ENCODE measurements at regions not wholly inside any gene's neighbourhood (a gene's known extent, or its start where the extent isn't known, plus 50 kb on each side); places are given as distances from the start of the nearest gene placed in this dataset.

DNA sequence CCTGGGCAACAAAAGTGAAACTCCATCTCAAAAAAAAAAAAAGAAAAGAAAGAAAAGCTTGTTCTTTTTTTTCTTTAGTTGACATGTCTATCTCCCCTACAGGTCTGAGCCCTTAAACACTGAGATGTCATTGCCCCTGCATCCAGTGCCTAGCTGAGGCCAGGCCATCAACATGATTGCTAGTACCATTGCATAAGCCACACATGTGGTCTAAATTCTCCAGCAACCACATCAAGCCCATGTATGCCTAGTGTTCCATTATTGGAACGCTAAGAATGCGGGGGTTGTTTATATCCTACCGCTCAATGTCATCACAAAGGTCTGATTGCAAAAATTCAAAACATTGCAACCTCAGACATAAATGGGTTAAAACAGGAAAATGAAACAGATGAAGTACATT lies 62.7 kb downstream of the NPTX2 start:
- FAIRE-seq: no peak
- Histone ChIP-seq H3K27me3 (ENCODE audit: control insufficient read depth, insufficient read depth, low read length) (no peaks in the 10 kb centered on the region), H3K4me3 (ENCODE audit: low read depth, low read length) (no peak overlapping the region), H3K36me3 (ENCODE audit: control insufficient read depth, insufficient read depth, low read length) (no peaks in the 10 kb centered on the region)
- TF ChIP-seq, protein P1, sequence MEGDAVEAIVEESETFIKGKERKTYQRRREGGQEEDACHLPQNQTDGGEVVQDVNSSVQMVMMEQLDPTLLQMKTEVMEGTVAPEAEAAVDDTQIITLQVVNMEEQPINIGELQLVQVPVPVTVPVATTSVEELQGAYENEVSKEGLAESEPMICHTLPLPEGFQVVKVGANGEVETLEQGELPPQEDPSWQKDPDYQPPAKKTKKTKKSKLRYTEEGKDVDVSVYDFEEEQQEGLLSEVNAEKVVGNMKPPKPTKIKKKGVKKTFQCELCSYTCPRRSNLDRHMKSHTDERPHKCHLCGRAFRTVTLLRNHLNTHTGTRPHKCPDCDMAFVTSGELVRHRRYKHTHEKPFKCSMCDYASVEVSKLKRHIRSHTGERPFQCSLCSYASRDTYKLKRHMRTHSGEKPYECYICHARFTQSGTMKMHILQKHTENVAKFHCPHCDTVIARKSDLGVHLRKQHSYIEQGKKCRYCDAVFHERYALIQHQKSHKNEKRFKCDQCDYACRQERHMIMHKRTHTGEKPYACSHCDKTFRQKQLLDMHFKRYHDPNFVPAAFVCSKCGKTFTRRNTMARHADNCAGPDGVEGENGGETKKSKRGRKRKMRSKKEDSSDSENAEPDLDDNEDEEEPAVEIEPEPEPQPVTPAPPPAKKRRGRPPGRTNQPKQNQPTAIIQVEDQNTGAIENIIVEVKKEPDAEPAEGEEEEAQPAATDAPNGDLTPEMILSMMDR (IDR thresholded peaks at IDR 0.05; ENCODE audit: insufficient read depth, low read length, severe bottlenecking): no peak
- no peak for DNase-seq (ENCODE audit: low read depth)

GRCh38 chr7:98681511-98681910 lies 64.4 kb downstream of the NPTX2 start:
- Histone ChIP-seq H3K27me3 (ENCODE audit: control insufficient read depth, insufficient read depth, low read length) (no peaks in the 10 kb centered on the region), H3K36me3 (ENCODE audit: control insufficient read depth, insufficient read depth, low read length) (no peaks in the 10 kb centered on the region), H3K4me3 (ENCODE audit: low read depth, low read length) (no peak overlapping the region)
- TF ChIP-seq, protein P1 (IDR thresholded peaks at IDR 0.05; ENCODE audit: insufficient read depth, low read length, severe bottlenecking): no peak
- FAIRE-seq (no peak), DNase-seq (ENCODE audit: low read depth) (no peak)

GRCh38 chr7:98681951-98682350 lies 64.9 kb downstream of the NPTX2 start:
- H3K4me3 ChIP-seq (ENCODE audit: low read depth, low read length): no peak overlapping the region
- H3K27me3 ChIP-seq (ENCODE audit: control insufficient read depth, insufficient read depth, low read length): no peaks in the 10 kb centered on the region
- TF ChIP-seq, protein P1 (IDR thresholded peaks at IDR 0.05; ENCODE audit: insufficient read depth, low read length, severe bottlenecking): no peak
- DNase-seq (ENCODE audit: low read depth) (no peak), FAIRE-seq (no peak)
- H3K36me3 ChIP-seq (ENCODE audit: control insufficient read depth, insufficient read depth, low read length): no peaks in the 10 kb centered on the region

DNA sequence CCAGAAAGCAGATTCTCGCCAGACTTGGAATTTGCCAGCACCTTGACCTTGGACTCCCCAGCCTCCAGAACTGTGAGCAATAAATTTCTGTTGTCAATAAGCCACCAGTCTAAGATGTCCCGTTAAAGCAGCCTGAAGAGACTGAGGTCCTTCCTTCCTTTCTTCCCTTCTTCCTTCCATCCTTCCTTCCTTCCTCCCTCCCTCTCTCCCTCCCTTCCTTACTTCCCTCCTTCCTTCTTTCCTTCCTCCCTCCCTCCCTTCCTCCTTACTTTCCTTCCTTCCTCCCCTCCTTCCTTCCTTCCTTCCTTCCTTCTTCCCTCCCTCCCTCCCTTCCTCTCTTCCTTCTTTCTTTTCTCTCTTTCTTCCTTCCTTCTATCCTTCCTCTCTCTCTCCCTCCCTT lies 66.4 kb downstream of the NPTX2 start:
- TF ChIP-seq, protein P1 (IDR thresholded peaks at IDR 0.05; ENCODE audit: insufficient read depth, low read length, severe bottlenecking): no peak
- DNase-seq (ENCODE audit: low read depth): no peak
- Histone ChIP-seq H3K27me3 (ENCODE audit: control insufficient read depth, insufficient read depth, low read length) (no peaks in the 10 kb centered on the region), H3K36me3 (ENCODE audit: control insufficient read depth, insufficient read depth, low read length) (no peaks in the 10 kb centered on the region), H3K4me3 (ENCODE audit: low read depth, low read length) (no peak overlapping the region)
- no peak for FAIRE-seq

- FAIRE-seq (no peak), DNase-seq (ENCODE audit: low read depth) (no peak)
- no peaks in the 10 kb centered on the region for H3K36me3 ChIP-seq (ENCODE audit: control insufficient read depth, insufficient read depth, low read length)
- no peaks in the 10 kb centered on the region for H3K27me3 ChIP-seq (ENCODE audit: control insufficient read depth, insufficient read depth, low read length)
- H3K4me3 ChIP-seq (ENCODE audit: low read depth, low read length): no peak overlapping the region
- TF ChIP-seq, protein P1 (IDR thresholded peaks at IDR 0.05; ENCODE audit: insufficient read depth, low read length, severe bottlenecking): no peak
Measured at GRCh38 chr7:98685541-98685940, 68.5 kb downstream of the NPTX2 start.

DNA sequence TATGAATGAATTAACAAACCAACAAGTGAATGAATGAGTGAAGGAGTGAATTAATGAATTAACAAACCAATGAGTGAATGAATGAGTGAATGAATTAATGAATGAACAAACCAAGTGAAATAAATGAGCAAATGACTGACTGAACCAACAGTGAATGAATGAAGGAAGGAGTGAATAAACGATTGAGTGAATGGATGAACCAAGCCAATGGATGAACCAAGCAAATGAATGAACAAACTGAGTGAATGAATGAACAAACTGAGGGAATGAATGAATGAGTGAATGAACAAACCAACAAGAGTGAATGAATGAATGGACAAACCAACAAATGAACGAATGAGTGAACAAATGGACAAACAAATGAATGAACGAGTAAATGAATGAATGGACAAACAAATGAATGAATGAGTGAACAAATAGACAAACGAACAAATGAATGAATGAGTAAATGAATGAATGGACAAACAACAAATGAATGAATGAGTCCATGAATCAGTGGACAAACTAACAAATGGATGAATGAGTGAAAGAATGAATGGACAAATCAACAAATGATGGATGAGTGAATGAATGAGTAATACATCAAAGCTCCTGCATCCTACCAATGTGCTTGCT lies 69.5 kb downstream of the NPTX2 start:
- H3K36me3 ChIP-seq (ENCODE audit: control insufficient read depth, insufficient read depth, low read length): no peaks in the 10 kb centered on the region
- H3K27me3 ChIP-seq (ENCODE audit: control insufficient read depth, insufficient read depth, low read length): no peaks in the 10 kb centered on the region
- TF ChIP-seq, protein P1 (IDR thresholded peaks at IDR 0.05; ENCODE audit: insufficient read depth, low read length, severe bottlenecking): no peak
- no peak for FAIRE-seq
- no peak overlapping the region for H3K4me3 ChIP-seq (ENCODE audit: low read depth, low read length)
- DNase-seq (ENCODE audit: low read depth): no peak
